ENCODE measurements at regions not wholly inside any gene's neighbourhood (a gene's known extent, or its start where the extent isn't known, plus 50 kb on each side); places are given as distances from the start of the nearest gene placed in this dataset.

DNA sequence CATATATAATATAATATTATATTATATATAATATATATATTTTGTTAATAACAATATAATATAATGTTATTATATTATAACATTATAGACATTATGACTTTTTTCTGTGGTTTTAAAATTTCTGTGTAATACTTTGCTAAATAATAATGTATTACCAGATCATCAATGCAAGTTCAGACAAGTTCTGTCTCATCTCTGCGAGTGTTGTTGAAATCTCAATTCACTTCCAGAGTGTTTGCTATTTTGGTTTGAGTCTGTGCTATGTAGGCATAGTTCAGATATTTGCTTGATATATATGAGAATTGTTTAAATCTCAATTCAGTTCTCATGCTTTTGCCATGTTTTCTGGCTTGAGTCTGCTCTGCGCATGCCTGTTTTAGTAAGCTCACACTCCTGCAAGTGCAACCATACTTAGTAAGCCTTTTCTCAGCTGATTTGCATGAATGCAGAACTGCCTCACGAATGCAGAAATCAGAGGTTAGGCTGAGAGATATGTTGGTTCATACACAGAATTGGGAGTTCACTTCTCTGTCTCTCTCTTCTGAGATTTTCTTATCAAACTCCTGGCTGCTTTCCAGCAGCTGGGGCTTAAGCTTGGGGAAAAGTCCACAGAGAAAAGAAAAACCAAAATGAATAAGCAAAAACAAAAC lies 830.2 kb upstream of the SORCS1 start:
- no peaks in the 10 kb centered on the region for H3K27me3 ChIP-seq
- no peak for DNase-seq
- WGBS, 2 donors: 74% methylated on average over 3 of the region's 3 CpGs
- H3K4me3 ChIP-seq: no peak overlapping the region
- H3K9me3 ChIP-seq: no peaks in the 10 kb centered on the region
- H3K27ac ChIP-seq: no peak overlapping the region
- TF ChIP-seq POLR2A (IDR thresholded peaks at IDR 0.05): no peak
- TF ChIP-seq, protein P1, sequence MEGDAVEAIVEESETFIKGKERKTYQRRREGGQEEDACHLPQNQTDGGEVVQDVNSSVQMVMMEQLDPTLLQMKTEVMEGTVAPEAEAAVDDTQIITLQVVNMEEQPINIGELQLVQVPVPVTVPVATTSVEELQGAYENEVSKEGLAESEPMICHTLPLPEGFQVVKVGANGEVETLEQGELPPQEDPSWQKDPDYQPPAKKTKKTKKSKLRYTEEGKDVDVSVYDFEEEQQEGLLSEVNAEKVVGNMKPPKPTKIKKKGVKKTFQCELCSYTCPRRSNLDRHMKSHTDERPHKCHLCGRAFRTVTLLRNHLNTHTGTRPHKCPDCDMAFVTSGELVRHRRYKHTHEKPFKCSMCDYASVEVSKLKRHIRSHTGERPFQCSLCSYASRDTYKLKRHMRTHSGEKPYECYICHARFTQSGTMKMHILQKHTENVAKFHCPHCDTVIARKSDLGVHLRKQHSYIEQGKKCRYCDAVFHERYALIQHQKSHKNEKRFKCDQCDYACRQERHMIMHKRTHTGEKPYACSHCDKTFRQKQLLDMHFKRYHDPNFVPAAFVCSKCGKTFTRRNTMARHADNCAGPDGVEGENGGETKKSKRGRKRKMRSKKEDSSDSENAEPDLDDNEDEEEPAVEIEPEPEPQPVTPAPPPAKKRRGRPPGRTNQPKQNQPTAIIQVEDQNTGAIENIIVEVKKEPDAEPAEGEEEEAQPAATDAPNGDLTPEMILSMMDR (IDR thresholded peaks at IDR 0.05): no peak
- no peaks in the 10 kb centered on the region for H3K4me1 ChIP-seq
- intact Hi-C loops (cut with DNase I; ENCODE audit: low total_unique reads): no loop called here
- no peaks in the 10 kb centered on the region for H3K36me3 ChIP-seq (ENCODE audit: low read depth, missing control alignments)

DNA sequence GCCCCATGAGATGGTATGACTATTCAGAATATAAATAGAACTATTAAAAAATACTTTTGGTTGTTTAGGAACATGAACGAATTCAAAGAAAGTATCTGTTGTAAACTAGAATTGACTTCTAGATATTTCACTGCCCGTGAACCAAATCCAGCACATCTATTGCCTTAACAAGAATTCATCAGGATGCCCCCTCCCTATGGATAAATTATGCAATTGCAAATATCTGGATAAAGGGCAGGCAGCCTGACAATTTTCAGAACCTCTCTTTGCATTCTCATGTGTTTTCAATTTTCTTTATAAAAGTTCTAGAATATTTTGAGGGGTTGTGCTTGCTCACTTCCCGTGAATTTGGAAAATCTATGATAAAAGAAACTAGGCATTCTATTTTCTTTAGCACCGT lies 822.1 kb upstream of the SORCS1 start:
- H3K27ac ChIP-seq: no peak overlapping the region
- intact Hi-C loops (cut with DNase I; ENCODE audit: low total_unique reads): no loop called here
- H3K9me3 ChIP-seq: no peaks in the 10 kb centered on the region
- no peak for DNase-seq
- TF ChIP-seq POLR2A (IDR thresholded peaks at IDR 0.05): no peak
- TF ChIP-seq, protein P1 (IDR thresholded peaks at IDR 0.05): no peak
- no peak overlapping the region for H3K4me3 ChIP-seq
- no peaks in the 10 kb centered on the region for H3K27me3 ChIP-seq
- no peaks in the 10 kb centered on the region for H3K36me3 ChIP-seq (ENCODE audit: low read depth, missing control alignments)
- WGBS, 2 donors: 72% methylated on average over 4 of the region's 4 CpGs
- H3K4me1 ChIP-seq: no peaks in the 10 kb centered on the region

DNA sequence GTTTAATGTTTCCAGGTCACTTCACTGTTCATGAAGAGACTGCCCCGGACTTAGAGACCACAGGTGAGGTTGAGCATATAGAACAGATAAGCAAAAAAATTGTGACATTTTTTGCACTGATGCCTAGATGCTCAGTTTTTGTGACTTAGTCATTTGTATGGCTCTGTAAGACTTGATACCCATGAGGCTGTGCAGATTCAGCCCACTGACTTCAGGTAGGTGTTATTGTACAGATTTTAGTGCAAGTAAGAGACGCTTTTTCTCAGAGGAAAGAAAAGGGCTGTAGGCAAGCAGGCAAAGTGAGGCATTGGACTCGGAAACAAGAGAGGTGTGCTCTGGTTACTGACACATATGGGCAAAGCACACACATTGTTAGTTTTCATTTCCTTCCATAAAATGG lies 820.1 kb upstream of the SORCS1 start:
- 91 to 94% methylated on average over 3 of the region's 3 CpGs for WGBS, 2 donors
- Histone ChIP-seq H3K9me3 (no peaks in the 10 kb centered on the region), H3K27me3 (no peaks in the 10 kb centered on the region), H3K4me3 (no peak overlapping the region), H3K4me1 (no peaks in the 10 kb centered on the region), H3K36me3 (ENCODE audit: low read depth, missing control alignments) (no peaks in the 10 kb centered on the region), H3K27ac (no peak overlapping the region)
- intact Hi-C loops (cut with DNase I; ENCODE audit: low total_unique reads): no loop called here
- DNase-seq: no peak
- TF ChIP-seq, protein P1 (IDR thresholded peaks at IDR 0.05): no peak
- TF ChIP-seq POLR2A (IDR thresholded peaks at IDR 0.05): no peak

DNA sequence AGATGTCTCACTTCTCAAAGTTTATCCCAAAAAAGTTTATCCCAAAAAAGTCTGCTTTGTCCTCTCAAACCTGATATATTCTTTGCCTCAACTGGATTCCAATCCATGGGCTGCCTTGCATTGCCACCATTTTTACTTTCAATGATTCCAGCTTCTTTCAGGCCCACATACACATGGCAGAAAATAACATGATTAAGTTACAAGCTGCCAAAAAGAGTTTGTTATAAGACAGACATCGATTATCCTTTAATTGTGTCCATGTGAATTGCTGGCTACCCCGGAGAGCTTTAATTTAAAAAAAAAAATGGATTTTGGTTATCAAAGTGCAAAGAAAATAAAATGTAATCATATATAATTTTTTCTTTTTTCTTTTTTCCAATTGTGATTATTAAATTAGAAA lies 819.6 kb upstream of the SORCS1 start:
- DNase-seq: no peak
- Histone ChIP-seq H3K27me3 (no peaks in the 10 kb centered on the region), H3K4me1 (no peaks in the 10 kb centered on the region), H3K9me3 (no peaks in the 10 kb centered on the region), H3K27ac (no peak overlapping the region), H3K4me3 (no peak overlapping the region), H3K36me3 (ENCODE audit: low read depth, missing control alignments) (no peaks in the 10 kb centered on the region)
- TF ChIP-seq, protein P1 (IDR thresholded peaks at IDR 0.05): no peak
- TF ChIP-seq POLR2A (IDR thresholded peaks at IDR 0.05): no peak
- intact Hi-C loops (cut with DNase I; ENCODE audit: low total_unique reads): no loop called here
- 87 to 93% methylated on average over 2 of the region's 2 CpGs for WGBS, 2 donors

DNA sequence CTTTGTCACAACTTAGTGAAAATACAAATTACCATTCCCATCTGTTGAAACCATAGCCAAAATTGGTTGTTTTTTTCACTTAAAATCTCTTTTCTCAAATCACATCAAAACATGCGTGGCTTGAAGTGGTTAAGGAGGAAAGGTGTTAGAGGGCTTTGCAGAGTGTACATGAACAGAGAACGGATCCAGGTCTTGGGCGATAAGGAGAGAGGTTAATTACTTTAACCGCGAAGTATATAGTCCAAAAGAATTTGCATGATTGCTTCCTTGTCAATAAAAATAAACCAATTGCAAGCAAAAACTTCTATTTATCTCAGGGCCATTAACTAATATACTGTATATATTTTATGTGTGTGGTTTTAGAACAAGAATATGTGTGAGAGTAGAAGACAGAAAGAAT lies 813.9 kb upstream of the SORCS1 start:
- Histone ChIP-seq H3K4me3 (no peak overlapping the region), H3K9me3 (no peaks in the 10 kb centered on the region), H3K36me3 (ENCODE audit: low read depth, missing control alignments) (no peaks in the 10 kb centered on the region), H3K4me1 (no peaks in the 10 kb centered on the region), H3K27me3 (no peaks in the 10 kb centered on the region), H3K27ac (no peak overlapping the region)
- intact Hi-C loops (cut with DNase I; ENCODE audit: low total_unique reads): no loop called here
- DNase-seq: no peak
- WGBS, 2 donors: 84 to 90% methylated on average over 5 of the region's 5 CpGs
- TF ChIP-seq, protein P1 (IDR thresholded peaks at IDR 0.05): no peak
- TF ChIP-seq POLR2A (IDR thresholded peaks at IDR 0.05): no peak

All from testis (tissue), 2 donors.